ENCODE measurements at regions not wholly inside any gene's neighbourhood (a gene's known extent, or its start where the extent isn't known, plus 50 kb on each side); places are given as distances from the start of the nearest gene placed in this dataset.

DNA sequence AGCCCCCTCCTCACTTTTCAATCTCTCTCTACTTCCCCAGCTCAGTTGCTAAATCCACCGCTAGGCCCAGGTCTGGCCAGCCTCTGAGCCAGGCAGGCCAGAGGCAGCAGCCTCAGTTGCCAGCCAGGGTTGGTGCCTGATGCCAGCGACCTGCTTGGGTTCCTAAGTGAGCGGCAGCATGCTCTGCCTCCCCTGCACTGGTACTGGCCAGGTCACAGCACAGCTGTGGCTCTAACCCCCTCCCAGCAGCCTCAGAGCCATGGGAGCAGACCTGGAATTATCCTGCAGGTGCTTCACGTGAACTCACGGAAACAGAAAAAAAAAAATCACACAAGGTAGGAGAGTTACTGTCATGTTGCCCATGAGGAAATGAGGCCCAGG lies 82.5 kb upstream of the ATF3 start:
- DNase-seq (ENCODE audit: low read depth) = no peak

- no peak for DNase-seq (ENCODE audit: low read depth)
Observed at GRCh38 chr1:212528501-212528900, 80.1 kb upstream of the ATF3 start.

- no peak for DNase-seq (ENCODE audit: low read depth)
Observed at GRCh38 chr1:212529211-212529741, 79.3 kb upstream of the ATF3 start.

DNA sequence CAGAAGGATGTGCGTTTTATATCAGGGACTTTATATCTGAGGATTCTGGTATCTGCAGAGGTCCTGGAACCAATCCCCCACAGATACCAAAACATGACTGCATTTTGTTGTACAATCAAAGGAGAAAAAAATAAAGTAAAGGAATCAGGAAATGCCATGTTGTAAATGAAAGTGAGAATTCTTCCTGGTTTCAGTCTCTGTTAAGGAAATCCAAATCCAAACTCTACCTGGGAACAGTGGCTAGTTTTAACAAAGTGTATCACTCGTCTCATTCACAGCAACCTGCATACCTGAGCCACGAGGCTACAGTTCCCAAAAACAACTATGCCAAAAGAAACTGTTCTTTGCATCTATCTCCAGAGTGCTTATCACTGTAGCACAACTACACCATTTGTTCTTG lies 77.3 kb upstream of the ATF3 start:
- DNase-seq (ENCODE audit: low read depth) = peak; percentile 27

DNA sequence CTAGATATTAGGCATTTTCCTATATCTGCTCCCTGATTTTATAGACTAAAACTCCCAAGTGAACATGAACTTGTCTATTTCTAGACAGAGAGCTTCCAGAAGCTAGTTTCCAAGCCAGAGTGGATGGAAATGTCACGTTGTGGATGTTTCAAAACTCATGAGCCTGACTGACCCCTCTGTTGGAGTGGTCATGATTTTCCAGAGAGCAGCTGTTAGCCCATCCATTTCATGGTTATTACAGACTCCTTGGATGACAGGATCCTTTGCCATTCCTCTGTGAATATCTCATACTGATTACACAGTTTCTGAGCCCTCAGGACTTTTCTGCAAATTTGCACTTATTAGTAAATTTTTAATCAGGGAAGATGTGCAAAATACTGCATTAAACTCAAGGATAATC lies 76.8 kb upstream of the ATF3 start:
- no peak for DNase-seq (ENCODE audit: low read depth)

- no peak for DNase-seq (ENCODE audit: low read depth)
Observed at GRCh38 chr1:212532469-212533147, 76.0 kb upstream of the ATF3 start.

- DNase-seq (ENCODE audit: low read depth) = no peak
Observed at GRCh38 chr1:212533148-212533517, 75.4 kb upstream of the ATF3 start.

GRCh38 chr1:212536586-212536985 lies 72.0 kb upstream of the ATF3 start:
- DNase-seq (ENCODE audit: low read depth) = no peak

DNA sequence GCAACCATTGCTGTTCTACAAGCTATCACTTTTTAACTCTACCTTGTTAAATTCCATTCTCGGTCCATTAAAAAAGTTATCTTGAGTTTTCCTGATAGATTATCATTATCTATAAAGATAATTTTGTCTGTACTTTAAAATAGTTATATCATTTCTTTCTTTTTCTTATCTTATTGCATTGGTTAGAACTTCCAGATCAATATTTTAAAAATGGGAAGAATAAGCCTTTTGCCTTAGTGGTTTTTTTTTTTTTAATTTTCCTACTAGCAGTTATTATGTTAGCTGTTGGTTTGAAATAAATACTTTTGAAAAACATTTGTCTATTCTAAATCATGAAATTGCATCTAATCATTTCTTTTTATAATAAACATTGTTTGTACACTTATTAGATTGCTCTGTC lies 71.0 kb upstream of the ATF3 start:
- DNase-seq (ENCODE audit: low read depth) = no peak

DNA sequence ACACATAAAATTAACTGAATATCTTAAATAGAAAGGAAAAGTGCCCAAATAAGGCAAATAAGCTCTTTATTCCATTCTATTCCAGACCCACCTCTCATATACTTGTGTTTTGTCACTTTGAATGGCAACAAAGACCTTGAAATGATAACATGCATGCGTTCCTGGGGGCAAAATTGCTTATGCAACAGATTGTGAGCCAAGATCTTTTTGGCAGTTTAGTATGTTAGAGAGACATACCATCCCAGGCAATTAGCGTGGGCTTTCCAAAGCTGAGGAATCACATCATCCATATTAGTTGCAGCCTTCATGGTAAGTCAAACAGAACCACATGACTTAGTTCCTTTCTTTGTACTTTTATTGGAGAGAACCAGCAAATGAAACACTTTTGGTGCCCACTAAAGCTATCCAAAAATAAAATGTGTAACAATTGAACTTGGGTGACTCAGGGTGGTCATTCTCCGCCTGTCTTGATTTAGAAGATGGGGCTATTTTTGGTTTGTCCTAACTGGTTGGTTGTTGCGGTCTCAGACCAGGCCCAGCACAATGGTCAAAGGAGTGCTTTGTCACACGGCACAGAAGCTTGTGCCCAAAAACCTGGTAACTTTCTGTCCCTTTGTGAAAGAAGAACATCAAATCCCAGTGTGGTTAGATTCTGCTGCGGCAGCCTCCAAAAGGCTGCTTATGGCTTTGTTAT lies 68.7 kb upstream of the ATF3 start:
- DNase-seq (ENCODE audit: low read depth) = no peak

DNA sequence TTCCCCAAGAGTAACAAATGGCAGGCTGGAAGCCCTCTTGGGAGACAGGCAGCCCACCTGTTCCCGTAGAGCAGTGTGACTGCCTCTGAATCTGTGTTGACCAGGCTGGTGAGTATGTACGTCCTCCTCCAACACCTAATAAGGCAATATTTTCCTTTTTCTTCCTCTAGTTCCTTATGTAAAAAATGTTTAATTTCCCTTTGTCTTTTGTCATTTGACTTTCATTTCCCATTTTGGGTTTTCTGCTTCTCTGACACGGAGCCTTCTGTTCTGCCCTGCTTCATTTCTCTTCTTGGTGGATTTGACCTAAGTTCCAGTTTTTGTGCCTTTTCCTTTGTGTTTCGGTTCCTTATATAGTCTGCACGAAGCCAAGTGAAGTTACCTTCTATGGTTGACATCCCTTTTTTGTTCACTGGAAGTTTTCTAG lies 65.8 kb upstream of the ATF3 start:
- DNase-seq (ENCODE audit: low read depth) = no peak

GRCh38 chr1:212544110-212544509 lies 64.5 kb upstream of the ATF3 start:
- DNase-seq (ENCODE audit: low read depth) = no peak

- peak; percentile 65 for DNase-seq (ENCODE audit: low read depth)
Observed at GRCh38 chr1:212545941-212546635, 62.5 kb upstream of the ATF3 start.

- DNase-seq (ENCODE audit: low read depth) = no peak
Observed at GRCh38 chr1:212549503-212550017, 59.0 kb upstream of the ATF3 start.

- DNase-seq (ENCODE audit: low read depth) = no peak
Observed at GRCh38 chr1:212551929-212552328, 56.6 kb upstream of the ATF3 start.

GRCh38 chr1:212553676-212554075 lies 54.9 kb upstream of the ATF3 start:
- DNase-seq (ENCODE audit: low read depth) = no peak

DNA sequence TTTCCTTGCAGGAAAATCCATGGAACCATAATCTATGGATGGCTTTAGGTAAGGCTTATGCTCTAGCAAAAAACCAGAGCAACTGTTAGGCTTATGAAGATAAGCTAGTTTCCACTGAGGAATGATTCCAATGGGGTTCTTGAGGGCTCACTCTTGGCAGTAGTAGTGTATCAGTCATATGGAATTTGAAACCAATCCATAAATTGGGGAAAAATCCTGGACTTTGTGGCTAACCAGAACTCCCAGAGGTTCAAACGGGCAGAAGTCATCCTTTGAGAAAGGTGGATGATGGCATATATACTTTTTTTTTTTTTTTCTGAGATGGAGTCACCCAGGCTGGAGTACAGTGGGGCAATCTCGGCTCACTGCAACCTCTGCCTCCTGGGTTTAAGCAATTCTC lies 54.2 kb upstream of the ATF3 start:
- no peak for DNase-seq (ENCODE audit: low read depth)

DNA sequence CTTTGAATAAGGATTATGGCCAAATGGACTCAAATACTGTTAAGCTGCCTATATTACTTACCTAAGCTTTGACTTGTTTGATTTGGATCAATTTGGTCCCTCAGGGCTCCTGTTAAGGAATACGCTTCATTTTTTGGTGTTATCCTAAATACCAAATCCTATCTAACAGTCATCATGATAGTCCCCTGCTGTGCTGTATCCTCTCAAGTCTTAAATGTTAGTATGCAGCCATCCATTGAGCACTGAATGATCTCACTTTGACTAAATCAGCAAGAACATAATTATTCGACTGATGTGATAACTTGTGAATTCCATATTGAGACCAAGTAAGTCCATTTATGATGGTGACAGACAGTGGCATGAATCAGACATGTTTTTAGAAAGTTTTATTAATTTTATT lies 53.1 kb upstream of the ATF3 start:
- no peak for DNase-seq (ENCODE audit: low read depth)

- no peak for DNase-seq (ENCODE audit: low read depth)
Observed at GRCh38 chr1:212556822-212557549, 51.6 kb upstream of the ATF3 start.

GRCh38 chr1:212557739-212558692 lies 50.5 kb upstream of the ATF3 start:
- no peak for DNase-seq (ENCODE audit: low read depth)
